AG09319 (cell line): ENCODE measurements at regions not wholly inside any gene's neighbourhood (a gene's known extent, or its start where the extent isn't known, plus 50 kb on each side); places are given as distances from the start of the nearest gene placed in this dataset.

ENCODE experiments used
- DNase-seq: peaks from one replicate; pipeline ENCODE4 v3.0.0-alpha.2; 2010; ENCODE audit warnings: low read depth; ENCODE audit errors: extremely low read depth
- TF ChIP-seq, protein P1 (sequence below): IDR thresholded peaks from 2 replicates; pipeline ENCODE4 v1.5.1; 2011; ENCODE audit warnings: low read depth, mild to moderate bottlenecking, inconsistent platforms, low read length, moderate library complexity

DNA sequence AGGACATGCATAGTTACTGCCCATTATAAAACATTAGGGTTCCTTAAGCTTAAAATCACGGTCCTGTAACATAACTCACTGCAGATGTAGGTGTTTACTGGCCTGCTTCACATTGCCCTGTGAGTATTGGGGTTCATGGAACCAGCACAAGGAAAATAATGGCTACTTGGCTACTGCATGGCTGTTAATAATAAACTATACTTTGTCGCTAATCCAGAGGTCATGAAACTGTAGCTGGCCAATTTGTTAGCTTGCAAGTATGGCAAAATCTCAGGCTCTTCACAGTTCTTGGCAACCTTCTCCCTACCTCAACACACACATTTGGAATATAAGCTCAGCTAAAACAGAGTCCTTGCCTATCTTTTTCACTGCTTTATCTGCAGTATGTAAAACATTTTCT lies 274.0 kb upstream of the NR5A2 start:
- DNase-seq = no peak
- TF ChIP-seq, protein P1, sequence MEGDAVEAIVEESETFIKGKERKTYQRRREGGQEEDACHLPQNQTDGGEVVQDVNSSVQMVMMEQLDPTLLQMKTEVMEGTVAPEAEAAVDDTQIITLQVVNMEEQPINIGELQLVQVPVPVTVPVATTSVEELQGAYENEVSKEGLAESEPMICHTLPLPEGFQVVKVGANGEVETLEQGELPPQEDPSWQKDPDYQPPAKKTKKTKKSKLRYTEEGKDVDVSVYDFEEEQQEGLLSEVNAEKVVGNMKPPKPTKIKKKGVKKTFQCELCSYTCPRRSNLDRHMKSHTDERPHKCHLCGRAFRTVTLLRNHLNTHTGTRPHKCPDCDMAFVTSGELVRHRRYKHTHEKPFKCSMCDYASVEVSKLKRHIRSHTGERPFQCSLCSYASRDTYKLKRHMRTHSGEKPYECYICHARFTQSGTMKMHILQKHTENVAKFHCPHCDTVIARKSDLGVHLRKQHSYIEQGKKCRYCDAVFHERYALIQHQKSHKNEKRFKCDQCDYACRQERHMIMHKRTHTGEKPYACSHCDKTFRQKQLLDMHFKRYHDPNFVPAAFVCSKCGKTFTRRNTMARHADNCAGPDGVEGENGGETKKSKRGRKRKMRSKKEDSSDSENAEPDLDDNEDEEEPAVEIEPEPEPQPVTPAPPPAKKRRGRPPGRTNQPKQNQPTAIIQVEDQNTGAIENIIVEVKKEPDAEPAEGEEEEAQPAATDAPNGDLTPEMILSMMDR = no peak

DNA sequence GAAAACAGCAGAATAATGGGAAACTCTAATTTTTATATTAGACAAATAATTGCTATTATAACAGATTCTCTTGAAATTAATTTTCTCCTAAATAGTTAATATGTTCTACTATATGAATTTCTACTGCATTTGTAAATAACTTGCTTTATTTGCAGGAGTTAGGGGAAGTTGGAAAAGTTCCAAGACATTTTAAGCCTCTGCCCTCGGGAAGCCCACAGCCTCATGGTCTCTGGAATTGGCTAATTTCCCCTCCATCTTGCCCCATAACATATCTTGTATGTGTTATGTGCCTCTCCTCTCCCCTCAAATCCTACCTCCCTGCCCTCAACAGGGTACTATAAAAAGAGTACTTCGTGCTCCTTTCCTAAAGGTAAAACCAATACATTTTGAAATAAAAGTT lies 271.4 kb upstream of the NR5A2 start:
- TF ChIP-seq, protein P1 = no peak
- DNase-seq = no peak

DNA sequence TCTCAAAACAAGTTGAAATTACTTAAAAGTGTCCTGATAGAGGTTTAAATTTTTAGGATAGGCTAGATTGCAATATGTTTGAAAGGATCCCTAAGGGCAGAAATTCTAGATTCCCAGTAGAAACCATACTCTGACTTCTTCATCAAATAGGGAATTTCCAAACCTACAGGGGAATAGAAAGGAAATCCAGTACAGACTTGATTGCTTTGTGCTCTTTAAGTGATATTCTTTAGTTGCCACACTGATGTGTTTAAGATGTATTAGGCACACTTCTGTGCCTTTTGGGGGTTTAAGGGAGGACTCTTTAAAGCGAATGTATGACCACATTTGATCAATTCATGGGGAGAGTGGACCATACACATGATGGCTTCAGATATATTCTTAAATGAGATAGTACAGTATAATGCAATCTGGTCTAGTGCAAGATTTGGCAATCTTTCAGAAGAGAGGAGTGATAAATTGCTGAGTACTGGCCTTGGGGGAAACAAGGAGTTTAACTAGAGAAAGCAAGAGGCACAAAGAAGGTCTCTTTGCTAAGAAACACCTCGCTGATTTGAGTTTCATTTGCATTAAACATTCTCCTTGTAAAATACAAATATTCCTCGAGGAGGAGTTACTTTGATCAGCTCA lies 268.8 kb upstream of the NR5A2 start:
- TF ChIP-seq, protein P1 = no peak
- DNase-seq = no peak

DNA sequence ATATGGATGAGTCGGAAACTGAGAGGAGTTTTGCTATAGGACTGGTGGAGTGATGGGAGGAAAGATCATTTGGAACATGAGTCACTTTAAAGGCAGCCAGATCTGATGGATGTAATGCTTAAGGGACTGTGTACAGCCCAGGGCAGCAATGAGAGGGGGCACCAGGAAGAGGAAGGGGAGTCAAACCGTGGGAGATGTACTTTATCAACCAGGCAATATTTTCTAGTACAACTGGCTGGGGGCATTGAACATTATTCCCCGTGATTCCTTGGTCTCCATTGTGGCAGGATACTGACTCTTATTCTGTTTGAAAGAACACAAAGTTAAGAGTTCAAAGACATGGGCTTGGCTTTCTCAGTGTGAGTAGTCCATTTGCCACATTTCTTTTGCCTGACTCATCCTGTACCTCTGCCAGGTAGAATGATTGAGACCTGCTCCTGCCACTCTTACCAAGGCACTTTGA lies 268.2 kb upstream of the NR5A2 start:
- TF ChIP-seq, protein P1 = no peak
- DNase-seq = no peak

DNA sequence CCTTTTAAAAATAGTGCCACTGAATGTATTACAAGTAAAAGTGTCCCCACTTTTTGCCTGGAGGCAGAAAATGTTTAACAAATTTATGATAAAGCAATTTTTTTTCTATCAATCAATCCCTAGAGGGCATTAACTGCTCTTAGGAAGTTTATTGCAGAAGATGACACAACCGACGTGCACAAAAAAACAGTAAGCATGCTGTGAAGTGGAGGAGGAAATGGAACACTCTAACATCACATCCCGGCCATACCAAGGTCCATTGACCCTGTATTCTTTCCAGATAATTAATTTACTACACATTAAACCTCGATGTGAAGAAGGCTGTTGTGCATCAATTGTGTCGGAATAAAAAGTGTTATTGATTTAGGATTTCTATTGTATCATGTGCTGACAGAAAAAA lies 264.9 kb upstream of the NR5A2 start:
- no peak for DNase-seq
- TF ChIP-seq, protein P1 = no peak

DNA sequence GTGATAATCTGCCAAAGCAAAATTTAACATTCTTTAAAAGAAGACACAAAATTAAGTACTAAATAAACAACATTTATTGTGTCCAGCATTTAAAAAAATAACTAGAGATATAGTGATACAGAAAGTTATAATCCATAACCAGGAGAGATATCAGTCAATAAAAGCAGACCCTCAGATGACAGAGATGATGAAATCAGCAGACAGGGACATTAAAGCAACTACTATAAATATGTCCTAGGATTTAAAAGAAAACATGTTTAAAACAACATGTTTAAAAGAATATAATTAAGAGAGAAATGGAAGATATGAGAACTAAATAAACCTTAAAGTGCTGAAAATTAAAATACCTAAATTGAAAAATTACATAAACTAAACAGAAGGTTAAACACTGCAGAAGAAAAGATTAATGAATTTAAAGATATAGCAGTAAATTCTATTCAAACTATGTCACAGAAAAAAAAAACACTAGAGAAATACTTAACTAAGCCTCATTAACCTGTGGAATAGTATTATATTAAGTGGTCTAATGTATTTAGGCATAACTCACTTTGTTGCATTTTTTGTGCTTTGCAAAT lies 261.2 kb upstream of the NR5A2 start:
- TF ChIP-seq, protein P1 = no peak
- DNase-seq = no peak

DNA sequence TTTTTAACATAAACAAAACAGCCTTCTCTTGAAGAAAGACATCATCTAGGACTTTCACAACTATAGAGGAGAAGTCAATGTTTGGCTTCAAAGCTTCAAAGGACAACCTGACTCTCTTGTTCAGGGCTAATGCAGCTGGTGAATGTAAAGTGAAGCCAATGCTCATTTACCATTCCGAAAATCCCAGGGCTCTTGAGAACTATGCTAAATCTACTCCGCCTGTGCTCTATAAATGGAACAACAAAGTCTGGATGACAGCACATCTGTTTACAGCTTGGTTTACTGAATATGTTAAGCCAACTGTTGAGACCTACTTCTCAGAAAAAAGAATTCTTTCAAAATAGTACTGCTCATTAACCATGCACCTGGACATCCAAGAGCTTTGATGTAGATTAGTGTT lies 259.8 kb upstream of the NR5A2 start:
- DNase-seq = no peak
- TF ChIP-seq, protein P1 = no peak
